ENCODE measurements at regions not wholly inside any gene's neighbourhood (a gene's known extent, or its start where the extent isn't known, plus 50 kb on each side); places are given as distances from the start of the nearest gene placed in this dataset.

DNA sequence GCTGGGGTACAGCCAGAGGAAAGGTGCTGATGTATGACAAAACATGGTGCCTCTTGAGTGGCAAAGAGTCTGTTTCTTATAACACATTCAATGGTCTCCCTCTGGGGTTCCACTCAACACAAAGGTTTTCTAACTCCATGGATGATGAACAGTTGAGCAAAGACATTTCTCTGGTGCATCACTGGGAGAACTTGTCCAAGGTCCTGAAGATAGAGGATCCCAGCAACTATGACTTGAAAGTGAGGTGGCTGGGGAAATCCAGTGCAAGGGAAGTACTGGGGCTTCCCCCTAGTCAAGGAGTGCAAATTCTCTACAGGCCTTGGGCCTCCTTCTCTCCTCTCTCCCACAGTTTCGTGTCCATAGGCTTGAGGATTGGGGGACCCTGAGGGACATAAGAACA, 431.1 kb downstream of the WDR72 start:
- no peak overlapping the region for H3K4me3 Mint-ChIP-seq
- Histone ChIP-seq H3K56ac (ENCODE audit: insufficient read length, low read depth, low read length) (no peak overlapping the region), H2BK20ac (ENCODE audit: low read depth, low read length, poor library complexity, severe bottlenecking) (no peak overlapping the region), H2BK5ac (ENCODE audit: insufficient read length, low read length) (no peak overlapping the region), H3K9ac (ENCODE audit: extremely low read depth, insufficient read length, low read length) (no peak overlapping the region), H3K18ac (ENCODE audit: insufficient read length, low read depth, low read length) (no peak overlapping the region), H3K4me2 (ENCODE audit: insufficient read depth, insufficient read length, low read length) (no peak overlapping the region), H4K20me1 (ENCODE audit: control insufficient read depth, insufficient read depth, insufficient read length) (no peaks in the 10 kb centered on the region), H3K9me3 (ENCODE audit: control insufficient read depth, low read depth, low read length) (no peaks in the 10 kb centered on the region), H2BK12ac (ENCODE audit: insufficient read length, low read depth, low read length) (no peak overlapping the region), H3K79me1 (ENCODE audit: insufficient read depth, low read depth, low read length, poor library complexity, severe bottlenecking) (no peaks in the 10 kb centered on the region), H3T11ph (ENCODE audit: low read length) (no peak overlapping the region), H2BK15ac (ENCODE audit: low read depth, low read length) (no peak overlapping the region), H2AK5ac (ENCODE audit: insufficient read length, low read length) (no peak overlapping the region), H3K23ac (ENCODE audit: insufficient read length, low read depth, low read length) (no peak overlapping the region), H2BK120ac (ENCODE audit: low read depth, low read length, poor library complexity, severe bottlenecking) (no peak overlapping the region), H3K14ac (ENCODE audit: insufficient read depth, low read length) (no peak overlapping the region), H4K91ac (ENCODE audit: insufficient read length, low read depth, low read length) (no peak overlapping the region), H3K27ac (ENCODE audit: insufficient read length, low read depth, low read length) (no peak overlapping the region), H3K4ac (ENCODE audit: low read depth, low read length) (no peak overlapping the region), H3K23me2 (ENCODE audit: insufficient read length, low read depth, low read length, poor library complexity, severe bottlenecking) (no peaks in the 10 kb centered on the region), H4K8ac (replicated peaks; ENCODE audit: insufficient read length, low read depth, low read length) (no peak overlapping the region), H2AFZ (ENCODE audit: low read length) (no peak overlapping the region), H3K4me1 (ENCODE audit: insufficient read depth, low read length) (peaks cover 2% of the 10 kb centered on the region; the same call in 1 of the 2 replicates), H3K79me2 (ENCODE audit: insufficient read depth, low read length) (no peaks in the 10 kb centered on the region), H4K5ac (ENCODE audit: insufficient read length, low read depth, low read length) (no peak overlapping the region), H3K27me3 (ENCODE audit: insufficient read depth, low read length) (no peaks in the 10 kb centered on the region)
- no CpG with 5 or more reads among the region's 1 CpG for WGBS (ENCODE audit: extremely low coverage, insufficient read length, low lambda C conversion rate)
- no peaks in the 10 kb centered on the region for H3K36me3 Mint-ChIP-seq (ENCODE audit: insufficient read depth in 1 of 3, low read depth in 3 of 3)
- H3K27ac Mint-ChIP-seq = no peak overlapping the region
- H3K9me3 Mint-ChIP-seq = no peaks in the 10 kb centered on the region
- H3K27me3 Mint-ChIP-seq (ENCODE audit: low read depth) = no peaks in the 10 kb centered on the region; the same call in 1 of the 2 replicates
- no peak for DNase-seq
- H3K4me1 Mint-ChIP-seq = peaks cover 1 to 2% of the 10 kb centered on the region in 2 experiments; a peak in 2 of 4 replicates
- TF ChIP-seq CTCF (conservative IDR thresholded peaks at IDR 0.05) = no peak
